HAP-1 (cell line): ENCODE measurements at regions not wholly inside any gene's neighbourhood (a gene's known extent, or its start where the extent isn't known, plus 50 kb on each side); places are given as distances from the start of the nearest gene placed in this dataset.

Source experiments
- DNase-seq, 2 experiments: peaks; one replicate each; pipeline ENCODE4 v3.0.0-alpha.2; 2016 to 2020; ENCODE audit warnings: low spot score in 2 of 2
- H3K27me3 ChIP-seq: fragments of 250-450 bp; sonication (Bioruptor Pico); 2 replicates; pipeline ENCODE4 v1.5.1; 2020; ENCODE audit warnings: low read depth, mild to moderate bottlenecking, moderate library complexity
- H3K36me3 ChIP-seq: fragments of 250-450 bp; sonication (Bioruptor Pico); replicated peaks from 2 replicates; pipeline ENCODE4 v1.5.1; 2020; ENCODE audit warnings: mild to moderate bottlenecking
- H3K4me1 ChIP-seq: fragments of 250-450 bp; sonication (Bioruptor Pico); 2 replicates; pipeline ENCODE4 v1.5.1; 2020; ENCODE audit warnings: mild to moderate bottlenecking
- H3K4me3 ChIP-seq: fragments of 250-450 bp; sonication (Bioruptor Pico); 2 replicates; pipeline ENCODE4 v1.5.1; 2020; ENCODE audit warnings: mild to moderate bottlenecking, moderate library complexity
- H3K9me3 ChIP-seq: fragments of 250-450 bp; sonication (Bioruptor Pico); 2 replicates; pipeline ENCODE4 v1.5.1; 2020; ENCODE audit warnings: mild to moderate bottlenecking, moderate library complexity
- in situ Hi-C: fragments of 300-500 bp; cut with MboI; formaldehyde crosslinking; loops from 3 replicates; pipeline ENCODE4 v1.14.3; 2020; ENCODE audit warnings: low sequenced_read_pairs, inconsistent platforms, mixed read lengths

- in situ Hi-C loops, result no loop called here
- Histone ChIP-seq H3K4me3 (no peak overlapping the region), H3K4me1 (no peaks in the 10 kb centered on the region), H3K9me3 (no peaks in the 10 kb centered on the region), H3K36me3 (no peaks in the 10 kb centered on the region), H3K27me3 (peaks cover 2% of the 10 kb centered on the region; the same call in 1 of the 2 replicates)
- no peak for DNase-seq
Observed at GRCh38 chr1:201661823-201662359, 123.0 kb downstream of the NAV1 start.

GRCh38 chr1:201662646-201663045, 123.7 kb downstream of the NAV1 start:
- Histone ChIP-seq H3K4me3 (no peak overlapping the region), H3K9me3 (no peaks in the 10 kb centered on the region), H3K27me3 (peaks cover 2% of the 10 kb centered on the region; the same call in 1 of the 2 replicates), H3K4me1 (no peaks in the 10 kb centered on the region), H3K36me3 (no peaks in the 10 kb centered on the region)
- in situ Hi-C loops, result no loop called here
- no peak for DNase-seq

- Histone ChIP-seq H3K4me3 (no peak overlapping the region), H3K27me3 (no peaks in the 10 kb centered on the region)
- in situ Hi-C loops, result no loop called here
Observed at GRCh38 chr1:201663491-201664113, 124.7 kb downstream of the NAV1 start.

GRCh38 chr1:201665036-201665435, 126.1 kb downstream of the NAV1 start:
- no peak for DNase-seq
- Histone ChIP-seq H3K9me3 (no peaks in the 10 kb centered on the region), H3K4me3 (no peak overlapping the region), H3K4me1 (no peaks in the 10 kb centered on the region), H3K36me3 (no peaks in the 10 kb centered on the region), H3K27me3 (no peaks in the 10 kb centered on the region)
- in situ Hi-C loops, result no loop called here

More at GRCh38 chr1:201663491-201664113, 124.7 kb downstream of the NAV1 start:
- no peaks in the 10 kb centered on the region for H3K9me3 ChIP-seq
- H3K36me3 ChIP-seq, result no peaks in the 10 kb centered on the region
- H3K4me1 ChIP-seq, result no peaks in the 10 kb centered on the region
- DNase-seq, result no peak

- DNase-seq, result no peak
- Histone ChIP-seq H3K27me3 (no peaks in the 10 kb centered on the region), H3K4me3 (no peak overlapping the region), H3K9me3 (no peaks in the 10 kb centered on the region), H3K4me1 (no peaks in the 10 kb centered on the region), H3K36me3 (no peaks in the 10 kb centered on the region)
- in situ Hi-C loops, result no loop called here
Observed at GRCh38 chr1:201666102-201666501, 127.2 kb downstream of the NAV1 start.

GRCh38 chr1:201666645-201667044, 127.7 kb downstream of the NAV1 start:
- Histone ChIP-seq H3K27me3 (no peaks in the 10 kb centered on the region), H3K9me3 (no peaks in the 10 kb centered on the region), H3K4me3 (no peak overlapping the region), H3K4me1 (no peaks in the 10 kb centered on the region), H3K36me3 (no peaks in the 10 kb centered on the region)
- DNase-seq, result no peak
- in situ Hi-C loops, result no loop called here

- no peaks in the 10 kb centered on the region for H3K9me3 ChIP-seq
- H3K36me3 ChIP-seq, result no peaks in the 10 kb centered on the region
- no peak overlapping the region for H3K4me3 ChIP-seq
- in situ Hi-C loops, result no loop called here
- H3K27me3 ChIP-seq, result no peaks in the 10 kb centered on the region
- no peaks in the 10 kb centered on the region for H3K4me1 ChIP-seq
- DNase-seq, result no peak
Observed at GRCh38 chr1:201667479-201667878, 128.6 kb downstream of the NAV1 start.

- DNase-seq, result no peak
- Histone ChIP-seq H3K36me3 (no peaks in the 10 kb centered on the region), H3K4me3 (no peak overlapping the region), H3K27me3 (no peaks in the 10 kb centered on the region), H3K4me1 (no peaks in the 10 kb centered on the region), H3K9me3 (no peaks in the 10 kb centered on the region)
- in situ Hi-C loops, result no loop called here
Observed at GRCh38 chr1:201670517-201670916, 131.6 kb downstream of the NAV1 start.

GRCh38 chr1:201672685-201673084, 133.8 kb downstream of the NAV1 start:
- Histone ChIP-seq H3K9me3 (no peaks in the 10 kb centered on the region), H3K4me1 (no peaks in the 10 kb centered on the region), H3K27me3 (no peaks in the 10 kb centered on the region), H3K36me3 (no peaks in the 10 kb centered on the region), H3K4me3 (no peak overlapping the region)
- DNase-seq, result no peak
- in situ Hi-C loops, result no loop called here

GRCh38 chr1:201673093-201673492, 134.2 kb downstream of the NAV1 start:
- peaks cover under 1% of the 10 kb centered on the region; the same call in 1 of the 2 replicates for H3K27me3 ChIP-seq
- no peaks in the 10 kb centered on the region for H3K4me1 ChIP-seq
- in situ Hi-C loops, result no loop called here
- no peak for DNase-seq
- H3K4me3 ChIP-seq, result no peak overlapping the region
- H3K9me3 ChIP-seq, result no peaks in the 10 kb centered on the region
- no peaks in the 10 kb centered on the region for H3K36me3 ChIP-seq

- Histone ChIP-seq H3K4me3 (no peak overlapping the region), H3K4me1 (no peaks in the 10 kb centered on the region), H3K36me3 (no peaks in the 10 kb centered on the region), H3K27me3 (peaks cover 3% of the 10 kb centered on the region; the same call in 1 of the 2 replicates), H3K9me3 (no peaks in the 10 kb centered on the region)
- in situ Hi-C loops, result no loop called here
- DNase-seq, result no peak
Observed at GRCh38 chr1:201673915-201674314, 135.0 kb downstream of the NAV1 start.

- Histone ChIP-seq H3K4me3 (no peak overlapping the region), H3K4me1 (no peaks in the 10 kb centered on the region), H3K9me3 (no peaks in the 10 kb centered on the region), H3K27me3 (peaks cover 3% of the 10 kb centered on the region; the same call in 1 of the 2 replicates), H3K36me3 (no peaks in the 10 kb centered on the region)
- in situ Hi-C loops, result no loop called here
- DNase-seq, result no peak
Observed at GRCh38 chr1:201675143-201675542, 136.2 kb downstream of the NAV1 start.

- peaks cover 3% of the 10 kb centered on the region; the same call in 1 of the 2 replicates for H3K27me3 ChIP-seq
- H3K36me3 ChIP-seq, result no peaks in the 10 kb centered on the region
- no peak overlapping the region for H3K4me3 ChIP-seq
- in situ Hi-C loops, result no loop called here
- DNase-seq, result no peak
- H3K9me3 ChIP-seq, result no peaks in the 10 kb centered on the region
- H3K4me1 ChIP-seq, result no peaks in the 10 kb centered on the region
Observed at GRCh38 chr1:201676197-201676596, 137.3 kb downstream of the NAV1 start.

GRCh38 chr1:201676641-201677040, 137.7 kb downstream of the NAV1 start:
- no peak overlapping the region for H3K4me3 ChIP-seq
- H3K4me1 ChIP-seq, result no peaks in the 10 kb centered on the region
- in situ Hi-C loops, result no loop called here
- no peaks in the 10 kb centered on the region for H3K36me3 ChIP-seq
- no peaks in the 10 kb centered on the region for H3K9me3 ChIP-seq
- DNase-seq, result no peak
- H3K27me3 ChIP-seq, result peaks cover 3% of the 10 kb centered on the region; the same call in 1 of the 2 replicates
